SIG-M5 treated with dmso at 0.1 percent for 504 hours (cell line): ENCODE measurements at regions not wholly inside any gene's neighbourhood (a gene's known extent, or its start where the extent isn't known, plus 50 kb on each side); places are given as distances from the start of the nearest gene placed in this dataset.

ENCODE experiments used
- DNase-seq: peaks from one replicate; lab custom pipeline; 2025; ENCODE audit not compliant: unreplicated experiment; lab: John Stamatoyannopoulos, UW

DNA sequence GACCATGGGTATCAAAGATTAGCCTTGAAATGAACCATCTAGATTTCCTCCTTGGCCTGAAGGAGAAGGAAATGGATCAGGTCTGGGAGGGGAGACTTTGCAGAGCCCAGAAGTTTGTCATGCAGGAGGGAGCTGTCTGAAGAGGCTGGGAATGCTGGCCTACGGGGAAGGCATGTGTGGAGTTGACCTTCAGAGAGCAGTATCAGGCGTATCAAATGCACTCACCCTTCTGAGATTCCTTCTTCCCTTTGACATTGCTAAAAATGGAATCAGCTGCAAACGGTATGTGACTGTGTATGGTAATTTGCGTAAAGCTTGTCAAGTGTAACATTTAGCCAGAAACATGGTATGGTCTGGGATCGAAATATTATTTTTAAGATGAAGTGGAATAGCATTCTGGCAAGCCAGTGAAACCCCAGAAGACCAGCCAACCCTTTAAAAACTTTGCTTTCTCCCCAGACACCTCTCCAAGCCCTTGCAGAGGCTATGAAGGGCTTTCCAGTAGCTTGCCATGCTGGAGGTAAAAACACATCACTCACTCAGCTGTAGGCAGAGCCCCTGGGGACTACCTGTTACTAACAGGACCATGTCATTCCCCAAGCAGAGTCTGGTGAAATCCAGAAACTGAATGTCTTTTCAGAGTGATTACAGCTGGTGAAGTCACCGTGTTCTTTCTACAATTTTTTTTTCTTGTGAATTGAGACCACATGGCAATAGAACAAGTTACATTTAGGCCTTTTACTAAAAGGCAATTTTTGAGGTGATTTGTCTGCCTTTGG, 174.7 kb upstream of the SLC24A5 start:
- DNase-seq, result no peak

DNA sequence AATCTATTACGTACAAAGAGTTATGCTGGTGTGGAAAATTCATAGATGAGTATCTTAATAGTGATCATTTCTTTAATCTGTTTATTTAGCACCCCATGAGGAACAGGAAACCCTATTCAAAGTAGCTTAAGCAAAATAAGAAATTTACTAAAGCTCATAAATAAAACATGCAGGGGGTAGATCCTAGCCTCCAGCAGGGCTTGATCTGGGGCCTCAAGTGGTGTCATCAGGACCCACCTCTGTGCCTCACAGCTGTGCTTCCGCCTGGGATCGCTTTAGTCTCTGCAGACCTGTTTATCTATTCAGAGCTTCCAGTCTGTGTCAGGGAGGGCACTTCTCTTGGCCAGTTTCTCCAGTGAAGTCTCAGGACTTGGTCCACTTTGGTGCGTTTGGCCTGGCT, 171.0 kb upstream of the SLC24A5 start:
- no peak for DNase-seq

GRCh38 chr15:47950447-47950846, 170.3 kb upstream of the SLC24A5 start:
- no peak for DNase-seq

DNA sequence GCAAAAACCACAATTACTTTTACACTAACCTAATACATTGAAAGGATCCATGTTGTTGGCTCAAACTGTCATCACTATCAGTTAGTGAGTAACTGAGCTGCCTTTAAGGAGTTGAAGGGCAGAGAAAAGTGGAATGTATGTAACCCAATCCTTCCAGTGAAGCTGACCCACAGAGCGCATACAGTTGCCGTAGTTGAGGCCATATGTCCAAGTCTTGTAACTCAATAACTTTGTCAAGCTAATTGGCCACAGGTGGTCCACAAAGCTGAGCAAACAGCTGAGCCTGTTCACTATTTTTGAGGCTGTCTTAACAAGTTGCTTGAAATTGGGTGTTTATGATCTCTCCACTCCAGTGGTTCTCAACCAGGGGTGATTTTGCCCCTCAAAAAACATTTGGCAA, 169.0 kb upstream of the SLC24A5 start:
- DNase-seq, result no peak

GRCh38 chr15:47954196-47954595, 166.6 kb upstream of the SLC24A5 start:
- DNase-seq, result no peak

DNA sequence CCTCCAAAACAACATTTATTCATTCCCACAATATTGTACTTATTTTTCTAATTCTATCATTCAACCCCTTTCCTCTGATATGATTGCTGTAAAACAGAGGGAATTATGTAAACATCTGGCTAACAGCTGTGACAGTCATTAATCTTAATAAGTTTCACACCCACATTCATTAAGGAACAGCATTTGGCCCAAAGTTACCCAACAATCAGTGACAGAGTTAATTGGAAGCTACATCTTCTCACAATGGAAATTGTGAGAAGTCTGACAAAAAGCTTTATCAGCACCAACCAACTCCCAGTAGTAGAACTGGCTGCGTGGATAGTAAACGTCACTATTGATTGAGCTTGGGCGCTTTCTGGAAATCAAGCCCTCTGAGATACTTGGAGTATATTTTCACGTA, 165.8 kb upstream of the SLC24A5 start:
- no peak for DNase-seq

DNA sequence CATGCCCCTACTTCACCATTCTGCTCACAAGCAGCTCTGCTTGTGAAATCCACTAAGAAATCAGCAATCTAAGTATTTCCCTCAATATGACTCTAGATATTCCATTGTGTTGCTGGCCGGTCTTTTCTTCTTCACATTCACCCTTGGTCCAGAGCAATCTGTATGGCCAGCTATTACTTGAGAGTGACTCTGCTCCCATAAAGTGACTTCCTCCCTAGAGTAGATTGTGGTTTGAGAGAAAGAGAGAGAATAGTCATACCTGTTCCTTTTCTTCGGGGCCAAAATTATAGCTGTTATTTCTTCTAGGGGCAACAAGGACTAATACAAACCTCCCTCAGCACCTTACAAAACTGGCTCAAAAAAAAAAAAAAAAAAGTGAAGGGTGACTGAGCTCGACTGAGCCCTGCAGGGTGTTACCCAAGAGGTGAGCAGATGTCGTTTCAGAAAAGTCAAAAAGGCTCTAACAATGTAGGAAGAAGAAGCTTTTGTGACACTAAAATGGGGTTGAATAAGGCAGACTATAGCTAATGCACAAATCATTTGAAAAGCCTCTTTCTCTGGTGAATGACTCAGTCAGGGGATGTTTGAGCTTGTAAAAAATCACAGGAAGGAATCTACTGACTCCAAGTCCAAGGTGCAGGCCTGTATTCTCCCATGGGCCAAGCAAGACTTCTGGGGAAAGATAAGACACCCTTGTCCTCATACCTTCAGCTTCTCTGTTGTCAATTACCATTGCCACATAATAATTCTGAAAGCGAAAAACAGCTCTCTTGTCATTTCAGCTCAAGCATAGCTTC, 161.0 kb upstream of the SLC24A5 start:
- DNase-seq, result peak; percentile 5

- DNase-seq, result peak; percentile 86
These were observed 159.2 kb upstream of the SLC24A5 start for GRCh38 chr15:47961401-47962090.

GRCh38 chr15:47963265-47963664, 157.5 kb upstream of the SLC24A5 start:
- no peak for DNase-seq

DNA sequence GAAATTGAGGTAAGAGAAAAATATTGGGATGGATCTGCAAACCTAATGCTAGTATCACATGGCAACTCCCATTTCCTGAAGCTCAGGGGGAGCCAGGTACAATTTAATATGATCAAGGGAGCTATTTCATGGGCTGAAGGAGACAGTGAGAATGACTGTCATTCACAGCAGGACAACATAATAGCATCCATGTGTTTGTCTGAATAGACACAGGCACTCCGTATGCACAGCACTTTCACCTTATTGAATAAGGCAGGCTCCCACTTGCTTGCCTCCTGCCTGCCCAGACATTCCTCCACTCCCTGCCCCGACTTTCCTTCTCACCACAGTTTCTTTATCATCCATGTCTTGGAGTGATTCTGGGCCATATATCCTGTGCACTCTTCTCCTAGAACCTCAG, 156.6 kb upstream of the SLC24A5 start:
- no peak for DNase-seq

DNA sequence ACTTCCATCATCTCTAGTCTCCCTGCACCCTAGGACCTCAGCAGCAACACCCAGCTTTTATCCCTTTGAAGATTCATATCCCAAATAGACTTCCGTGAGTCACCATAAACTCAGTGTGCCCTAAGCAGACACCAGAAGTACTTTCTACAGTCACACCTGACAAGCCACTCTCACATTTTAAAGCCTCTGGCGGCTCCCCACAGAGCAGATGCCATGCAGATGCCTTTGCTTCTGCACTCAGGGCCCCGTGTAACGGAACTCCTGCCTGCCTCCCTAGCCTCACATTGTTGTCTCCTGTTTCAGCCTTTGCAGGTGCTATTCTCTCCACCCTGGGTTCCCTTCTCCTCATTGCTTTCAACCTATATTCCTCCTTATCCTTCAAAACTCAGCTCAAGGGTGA, 155.5 kb upstream of the SLC24A5 start:
- DNase-seq, result no peak

GRCh38 chr15:47968593-47968992, 152.2 kb upstream of the SLC24A5 start:
- DNase-seq, result no peak

DNA sequence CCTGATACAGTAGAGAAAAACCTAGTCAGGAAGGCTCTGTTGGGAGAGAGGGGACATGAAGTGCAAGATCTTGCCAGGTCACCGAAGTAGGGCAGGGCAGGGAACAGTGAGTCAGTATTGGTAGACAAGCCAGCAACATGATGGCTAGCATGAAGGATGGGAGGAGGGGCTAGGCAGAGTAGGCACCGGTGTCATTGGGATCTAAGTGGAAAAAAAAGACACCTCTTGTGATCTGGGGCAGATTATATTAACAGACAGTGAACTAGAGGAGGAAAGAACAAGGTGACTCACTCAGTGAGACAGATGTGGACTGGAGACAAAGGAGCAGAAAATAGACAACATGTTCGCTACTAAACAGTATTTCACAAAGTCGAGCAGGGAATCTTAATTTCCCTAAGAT, 149.2 kb upstream of the SLC24A5 start:
- no peak for DNase-seq

DNA sequence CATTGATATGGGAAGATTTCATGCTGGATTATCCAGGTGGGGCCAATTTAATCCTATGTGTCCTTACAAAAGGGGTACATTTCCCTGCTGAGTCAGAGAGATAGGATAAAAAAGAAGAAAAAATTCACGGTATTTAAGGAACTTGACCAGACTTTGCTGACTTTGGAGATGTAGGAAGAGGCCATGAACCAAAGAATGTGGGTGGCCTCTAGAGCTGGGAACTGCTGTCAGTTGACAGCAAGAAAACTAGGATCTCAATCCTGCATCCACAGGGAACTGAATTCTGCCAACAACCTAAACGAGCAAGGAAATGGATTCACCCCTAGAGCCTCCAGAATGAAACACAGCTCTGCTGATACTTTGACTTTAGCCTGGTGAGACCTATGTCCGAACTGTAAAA, 148.1 kb upstream of the SLC24A5 start:
- DNase-seq, result no peak

GRCh38 chr15:47974724-47975123, 146.1 kb upstream of the SLC24A5 start:
- no peak for DNase-seq

DNA sequence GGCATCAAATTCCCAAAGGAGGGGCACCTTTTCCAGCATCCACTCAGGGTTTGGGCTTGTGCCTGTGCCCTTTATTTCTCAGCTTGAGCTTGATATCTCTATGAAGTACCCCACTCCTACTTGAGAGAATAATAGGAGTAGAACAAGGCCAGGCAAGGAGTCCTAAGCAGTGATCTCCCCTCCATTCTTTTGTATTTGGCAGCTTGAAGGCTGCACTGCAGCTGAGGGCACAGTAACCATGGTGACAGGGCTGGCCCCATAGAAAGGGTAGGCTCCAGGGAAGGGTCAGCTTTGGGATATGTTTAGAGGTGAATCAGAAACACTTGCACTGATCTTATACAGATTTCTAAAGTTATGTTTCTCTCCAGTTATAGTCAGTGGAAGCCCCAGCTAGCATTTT, 145.4 kb upstream of the SLC24A5 start:
- no peak for DNase-seq

DNA sequence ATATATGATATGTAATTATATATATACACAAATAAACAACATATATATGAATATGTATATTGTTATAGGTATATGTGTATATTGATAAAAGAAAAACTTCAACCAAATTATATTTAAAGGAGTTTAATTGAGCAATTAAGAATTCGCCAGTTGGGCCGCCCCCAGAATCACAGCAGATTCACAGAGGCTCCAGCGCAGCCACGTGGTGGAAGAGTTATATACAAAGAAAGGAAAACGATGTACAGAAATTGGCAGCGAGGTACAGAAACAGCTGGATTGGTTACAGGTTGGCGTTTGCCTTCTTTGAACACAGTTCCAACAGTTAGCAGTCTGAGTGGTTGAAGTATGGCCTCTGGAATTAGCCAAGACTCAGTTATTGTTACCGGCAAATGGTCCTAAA, 137.3 kb upstream of the SLC24A5 start:
- no peak for DNase-seq

- no peak for DNase-seq
These were observed 135.2 kb upstream of the SLC24A5 start for GRCh38 chr15:47985568-47985967.

DNA sequence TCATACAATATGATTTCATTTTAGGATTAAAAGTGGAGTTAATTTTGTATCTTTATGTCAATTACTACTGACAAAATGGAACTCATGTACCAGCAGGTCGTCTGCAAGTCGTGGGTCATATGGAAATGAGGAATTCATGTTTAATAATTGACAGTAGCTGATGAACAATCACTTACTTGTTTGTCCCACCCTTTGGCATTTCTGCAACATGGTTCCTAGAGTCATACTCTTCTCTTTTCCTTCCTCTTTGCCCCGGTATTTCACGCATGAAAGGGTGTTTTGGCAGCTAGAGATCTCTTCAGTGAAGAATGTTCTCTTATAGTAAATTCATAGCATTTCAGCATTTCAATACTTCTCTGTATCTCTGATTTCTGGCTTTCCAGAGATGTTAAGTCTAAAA, 133.3 kb upstream of the SLC24A5 start:
- no peak for DNase-seq

DNA sequence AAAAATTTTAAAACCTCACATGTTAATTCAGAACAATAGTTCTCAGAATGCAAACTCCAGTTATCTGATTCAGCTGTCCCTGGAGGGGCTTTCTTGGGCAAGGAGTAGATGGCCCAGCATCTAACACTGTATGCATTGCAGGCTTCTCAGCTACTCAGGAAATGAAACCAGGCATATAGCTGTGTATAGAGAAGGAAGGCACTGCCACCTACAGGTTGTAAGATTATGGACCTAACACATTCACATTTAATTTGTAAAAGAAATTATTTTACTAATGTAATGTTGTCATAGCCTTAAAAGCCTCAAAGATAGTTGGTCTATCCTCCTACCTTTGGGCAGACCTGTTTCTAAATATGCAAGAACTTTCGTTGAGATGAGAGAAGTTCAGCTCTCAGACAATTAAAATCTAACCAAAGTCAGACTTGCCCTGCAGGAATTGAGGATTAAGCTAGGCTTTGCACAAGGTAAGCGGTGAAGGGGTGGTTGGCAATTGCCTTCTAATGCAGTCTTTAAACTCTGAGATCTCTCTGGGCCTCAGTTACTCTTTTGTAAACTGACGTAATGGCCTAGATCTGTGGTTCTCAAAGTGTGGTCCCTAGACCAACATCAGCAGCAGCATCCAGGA, 132.8 kb upstream of the SLC24A5 start:
- peak; percentile 73 for DNase-seq

DNA sequence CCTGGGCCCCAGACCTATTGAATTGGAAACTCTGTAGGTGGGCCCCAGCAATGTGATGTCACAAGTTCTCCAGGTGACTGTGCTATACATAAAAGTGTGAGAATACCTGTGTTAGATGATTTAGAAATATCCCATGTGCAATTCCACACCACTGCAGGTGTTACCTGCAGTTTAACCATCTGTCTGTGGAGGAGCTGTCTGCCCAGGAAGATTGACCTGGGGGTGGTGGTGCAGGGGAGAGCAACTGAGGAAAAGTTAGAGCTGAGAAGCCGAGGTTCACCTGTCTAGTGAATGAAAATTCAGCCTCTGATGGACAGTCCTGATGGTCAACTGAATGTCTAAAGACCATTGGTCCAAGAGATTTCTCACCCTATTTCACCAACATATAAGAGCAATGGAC, 132.2 kb upstream of the SLC24A5 start:
- DNase-seq, result no peak

- DNase-seq, result no peak
These were observed 130.0 kb upstream of the SLC24A5 start for GRCh38 chr15:47990821-47991220.
